A673 (cell line): ENCODE measurements at regions not wholly inside any gene's neighbourhood (a gene's known extent, or its start where the extent isn't known, plus 50 kb on each side); places are given as distances from the start of the nearest gene placed in this dataset.
A peak's percentile ranks its signal among the peaks of the same experiment; 100 is the strongest.

Experiments used
- BruUV-seq: library from RNA; stranded (reverse); fragments of 400-500 nt; replicated peaks from 2 replicates; lab custom pipeline; 2021; lab: Mats Ljungman, UMichigan
- CTCF ChIA-PET: fragments of 300-600 bp; sonication (Branson Sonifier 250); formaldehyde crosslinking; loops from one replicate; lab custom pipeline; 2022; ENCODE audit warnings: antibody characterized with exemption; lab: Charles Lee
- POLR2A ChIA-PET: fragments of 300-600 bp; sonication (Branson Sonifier 250); formaldehyde crosslinking; loops from one replicate; lab custom pipeline; 2022; ENCODE audit warnings: antibody characterized with exemption; ENCODE audit not compliant: low non-redundant PET; lab: Charles Lee
- DNase-seq: peaks from one replicate; pipeline ENCODE4 v3.0.0-alpha.2; 2015; ENCODE audit warnings: low spot score
- H3K27ac ChIP-seq: fragments of 200-600 bp; sonication (generic); 2 replicates; pipeline ENCODE4 v1.5.1; 2016; ENCODE audit warnings: mixed run types, low read depth, mild to moderate bottlenecking, mixed read lengths, antibody characterized with exemption, low read length; ENCODE audit not compliant: poor library complexity, severe bottlenecking
- H3K27me3 ChIP-seq: fragments of 200-600 bp; sonication (generic); replicated peaks from 2 replicates; pipeline ENCODE4 v1.6.1; 2017; ENCODE audit warnings: mixed run types, low read depth, mild to moderate bottlenecking, mixed read lengths, antibody characterized with exemption, low read length; ENCODE audit not compliant: insufficient read depth, poor library complexity
- H3K36me3 ChIP-seq: fragments of 200-600 bp; sonication (generic); 2 replicates; pipeline ENCODE4 v1.6.1; 2016; ENCODE audit warnings: mixed run types, mild to moderate bottlenecking, mixed read lengths, antibody characterized with exemption, low read length; ENCODE audit not compliant: insufficient read depth, poor library complexity, severe bottlenecking
- H3K4me1 ChIP-seq: fragments of 200-600 bp; sonication (generic); 2 replicates; pipeline ENCODE4 v1.6.1; 2017; ENCODE audit warnings: mixed run types, mild to moderate bottlenecking, mixed read lengths, antibody characterized with exemption, low read length; ENCODE audit not compliant: insufficient read depth, poor library complexity, severe bottlenecking
- H3K4me3 ChIP-seq: fragments of 200-600 bp; sonication (generic); 2 replicates; pipeline ENCODE4 v1.5.1; 2016; ENCODE audit warnings: low read depth, mixed run types, mild to moderate bottlenecking, mixed read lengths, low read length; ENCODE audit not compliant: poor library complexity, severe bottlenecking
- H3K9me3 ChIP-seq: fragments of 200-600 bp; sonication (generic); 2 replicates; pipeline ENCODE4 v1.6.1; 2016; ENCODE audit warnings: mixed run types, low read depth, mild to moderate bottlenecking, mixed read lengths, antibody characterized with exemption, low read length; ENCODE audit not compliant: poor library complexity, severe bottlenecking
- CTCF ChIP-seq: fragments of 300-800, 200-600 bp; sonication (generic); conservative IDR thresholded peaks from 2 replicates; pipeline ENCODE4 v1.5.1; 2017; ENCODE audit warnings: low read depth, mild to moderate bottlenecking, antibody characterized with exemption, low read length, moderate library complexity, mixed read lengths
- EZH2 ChIP-seq: fragments of 200-600 bp; sonication (generic); IDR thresholded peaks from 2 replicates; pipeline ENCODE4 v1.6.1; 2017; ENCODE audit warnings: borderline replicate concordance, low read depth, mild to moderate bottlenecking, mixed read lengths, antibody characterized with exemption, low read length; ENCODE audit not compliant: poor library complexity, severe bottlenecking
- intact Hi-C: fragments of 100-400 bp; cut with micrococcal nuclease; formaldehyde crosslinking; loops from one replicate; pipeline ENCODE4 v1.10.0; 2022; ENCODE audit not compliant: unreplicated experiment

GRCh38 chr12:25741917-25742316 is 188.8 kb upstream of the LMNTD1 start:
- no peak for DNase-seq
- Histone ChIP-seq H3K27ac (no peak overlapping the region), H3K27me3 (no peaks in the 10 kb centered on the region), H3K4me1 (peaks cover 10% of the 10 kb centered on the region), H3K9me3 (no peaks in the 10 kb centered on the region), H3K36me3 (no peaks in the 10 kb centered on the region), H3K4me3 (no peak overlapping the region)
- CTCF ChIA-PET = no interaction called here
- intact Hi-C loops = no loop called here
- TF ChIP-seq CTCF (no peak), EZH2 (no peak)
- POLR2A ChIA-PET = interaction anchor here (0.6 kb wide), 1 partner anchor 646 kb away, joined by 5 read pairs; no protein-coding TSS in a partner anchor
- no TSS peak for BruUV-seq

GRCh38 chr12:25743679-25744215 is 190.7 kb upstream of the LMNTD1 start:
- Histone ChIP-seq H3K4me1 (peaks cover 10% of the 10 kb centered on the region), H3K27ac (no peak overlapping the region), H3K36me3 (no peaks in the 10 kb centered on the region), H3K27me3 (no peaks in the 10 kb centered on the region), H3K4me3 (no peak overlapping the region), H3K9me3 (no peaks in the 10 kb centered on the region)
- ChIA-PET CTCF (no interaction called here), POLR2A (interaction anchor here (0.6 kb wide), 1 partner anchor 359 kb away, joined by 8 read pairs; no protein-coding TSS in a partner anchor)
- peak; percentile 27 for DNase-seq
- no TSS peak for BruUV-seq
- TF ChIP-seq CTCF (no peak), EZH2 (no peak)
- intact Hi-C loops = no loop called here

- Histone ChIP-seq H3K27ac (no peak overlapping the region), H3K9me3 (no peaks in the 10 kb centered on the region), H3K4me1 (peaks cover 10% of the 10 kb centered on the region), H3K27me3 (no peaks in the 10 kb centered on the region), H3K4me3 (no peak overlapping the region), H3K36me3 (no peaks in the 10 kb centered on the region)
- POLR2A ChIA-PET = interaction anchor here (0.6 kb wide), 3 partner anchors 34 to 1876 kb away, joined by 3 to 13 read pairs (median 8); no protein-coding TSS in a partner anchor
- intact Hi-C loops = no loop called here
- no peak for TF ChIP-seq EZH2
- no peak for TF ChIP-seq CTCF
- CTCF ChIA-PET = no interaction called here
- DNase-seq = no peak
- BruUV-seq = no TSS peak
Measured at GRCh38 chr12:25744313-25744712, 191.2 kb upstream of the LMNTD1 start.
